ENCODE measurements at regions not wholly inside any gene's neighbourhood (a gene's known extent, or its start where the extent isn't known, plus 50 kb on each side); places are given as distances from the start of the nearest gene placed in this dataset.

DNA sequence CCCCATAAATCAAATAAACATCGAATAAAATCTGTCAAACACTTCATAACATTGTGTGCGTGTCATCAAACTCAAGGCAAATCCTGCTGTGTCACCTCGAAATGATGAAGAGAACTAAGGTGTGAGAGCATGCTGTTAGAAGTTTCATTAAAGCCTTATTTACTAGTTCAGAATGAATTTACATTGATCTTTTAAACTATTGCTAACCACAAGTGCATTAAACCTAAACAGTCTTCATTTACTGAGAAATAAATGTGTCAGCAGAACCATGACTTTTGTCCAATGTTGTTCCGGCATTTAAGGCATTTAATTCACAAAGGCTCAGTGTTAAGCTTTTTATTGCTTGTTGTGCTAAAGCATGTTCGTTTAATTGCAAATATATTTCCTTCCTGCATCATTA is 474.4 kb downstream of the SETD4 start:
- Histone ChIP-seq H3K27ac (ENCODE audit: low read depth in 1 of 2, low read length in 2 of 2) (no peak overlapping the region), H3K9ac (ENCODE audit: insufficient read depth, low read length, poor library complexity, severe bottlenecking) (no peak overlapping the region), H3K9me3 (replicated peaks in 1 of 2; ENCODE audit: control insufficient read depth in 1 of 2, insufficient read depth in 1 of 2, low read length in 2 of 2) (no peaks in the 10 kb centered on the region), H3K36me3 (replicated peaks in 1 of 2; ENCODE audit: control insufficient read depth in 1 of 2, insufficient read depth in 2 of 2, low read length in 2 of 2) (no peaks in the 10 kb centered on the region), H3K4me3 (replicated peaks in 1 of 3; ENCODE audit: low read depth in 2 of 3, low read length in 3 of 3) (no peak overlapping the region), H3K79me2 (ENCODE audit: insufficient read depth, low read length) (no peaks in the 10 kb centered on the region), H3K4me2 (replicated peaks; ENCODE audit: extremely low read depth, low read length, poor library complexity, severe bottlenecking) (no peak overlapping the region), H4K20me1 (ENCODE audit: insufficient read depth, low read length) (no peaks in the 10 kb centered on the region), H3K27me3 (ENCODE audit: control insufficient read depth in 2 of 2, insufficient read depth in 2 of 2, low read length in 2 of 2) (no peaks in the 10 kb centered on the region), H3K4me1 (ENCODE audit: control insufficient read depth in 1 of 2, insufficient read depth in 2 of 2, low read length in 2 of 2) (no peaks in the 10 kb centered on the region), H2AFZ (ENCODE audit: insufficient read depth, low read depth, low read length, poor library complexity, severe bottlenecking) (no peak overlapping the region)
- no peak overlapping the region for H3K4me3 Mint-ChIP-seq
- TF ChIP-seq, protein P1, sequence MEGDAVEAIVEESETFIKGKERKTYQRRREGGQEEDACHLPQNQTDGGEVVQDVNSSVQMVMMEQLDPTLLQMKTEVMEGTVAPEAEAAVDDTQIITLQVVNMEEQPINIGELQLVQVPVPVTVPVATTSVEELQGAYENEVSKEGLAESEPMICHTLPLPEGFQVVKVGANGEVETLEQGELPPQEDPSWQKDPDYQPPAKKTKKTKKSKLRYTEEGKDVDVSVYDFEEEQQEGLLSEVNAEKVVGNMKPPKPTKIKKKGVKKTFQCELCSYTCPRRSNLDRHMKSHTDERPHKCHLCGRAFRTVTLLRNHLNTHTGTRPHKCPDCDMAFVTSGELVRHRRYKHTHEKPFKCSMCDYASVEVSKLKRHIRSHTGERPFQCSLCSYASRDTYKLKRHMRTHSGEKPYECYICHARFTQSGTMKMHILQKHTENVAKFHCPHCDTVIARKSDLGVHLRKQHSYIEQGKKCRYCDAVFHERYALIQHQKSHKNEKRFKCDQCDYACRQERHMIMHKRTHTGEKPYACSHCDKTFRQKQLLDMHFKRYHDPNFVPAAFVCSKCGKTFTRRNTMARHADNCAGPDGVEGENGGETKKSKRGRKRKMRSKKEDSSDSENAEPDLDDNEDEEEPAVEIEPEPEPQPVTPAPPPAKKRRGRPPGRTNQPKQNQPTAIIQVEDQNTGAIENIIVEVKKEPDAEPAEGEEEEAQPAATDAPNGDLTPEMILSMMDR (IDR thresholded peaks at IDR 0.05) = no peak
- no peak overlapping the region for H3K27ac Mint-ChIP-seq
- H3K36me3 Mint-ChIP-seq = no peaks in the 10 kb centered on the region
- H3K9me3 Mint-ChIP-seq = peaks cover 0 to 4% (median 1%) of the 10 kb centered on the region in 7 donors
- peaks cover 11% of the 10 kb centered on the region for H3K4me1 Mint-ChIP-seq
- intact Hi-C loops (cut with micrococcal nuclease) = no loop called here
- DNase-seq = no peak
- no CpG with 5 or more reads among the region's 5 CpGs for WGBS (ENCODE audit: insufficient coverage)
- H3K27me3 Mint-ChIP-seq (ENCODE audit: low read depth in 3 of 3) = peaks cover 0 to 2% (median 0%) of the 10 kb centered on the region in 3 donors

DNA sequence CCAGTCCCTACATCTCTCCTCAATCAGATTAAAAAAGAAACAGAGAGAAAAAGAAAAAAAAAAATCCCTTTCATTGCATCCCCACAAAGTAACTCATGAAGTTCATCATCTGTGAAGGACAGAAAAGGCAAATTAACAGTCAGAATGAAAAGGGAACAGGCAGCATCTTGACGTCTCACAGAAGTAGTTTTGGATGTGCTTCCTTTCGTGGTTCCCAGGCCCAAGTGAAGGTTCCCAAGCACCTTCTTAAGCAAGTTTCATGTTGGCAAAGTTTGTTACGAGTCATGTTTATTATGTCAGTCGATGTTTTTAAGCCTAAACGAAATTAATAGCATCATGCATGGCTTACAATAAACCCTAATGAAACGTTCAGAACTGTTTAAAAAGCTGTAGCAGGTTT is 475.2 kb downstream of the SETD4 start:
- Histone ChIP-seq H3K9ac (ENCODE audit: insufficient read depth, low read length, poor library complexity, severe bottlenecking) (no peak overlapping the region), H3K36me3 (replicated peaks in 1 of 2; ENCODE audit: control insufficient read depth in 1 of 2, insufficient read depth in 2 of 2, low read length in 2 of 2) (no peaks in the 10 kb centered on the region), H3K79me2 (ENCODE audit: insufficient read depth, low read length) (no peaks in the 10 kb centered on the region), H3K4me2 (replicated peaks; ENCODE audit: extremely low read depth, low read length, poor library complexity, severe bottlenecking) (no peak overlapping the region), H3K27me3 (ENCODE audit: control insufficient read depth in 2 of 2, insufficient read depth in 2 of 2, low read length in 2 of 2) (no peaks in the 10 kb centered on the region), H2AFZ (ENCODE audit: insufficient read depth, low read depth, low read length, poor library complexity, severe bottlenecking) (no peak overlapping the region), H3K4me3 (replicated peaks in 1 of 3; ENCODE audit: low read depth in 2 of 3, low read length in 3 of 3) (no peak overlapping the region), H3K27ac (ENCODE audit: low read depth in 1 of 2, low read length in 2 of 2) (no peak overlapping the region), H3K4me1 (ENCODE audit: control insufficient read depth in 1 of 2, insufficient read depth in 2 of 2, low read length in 2 of 2) (no peaks in the 10 kb centered on the region), H4K20me1 (ENCODE audit: insufficient read depth, low read length) (no peaks in the 10 kb centered on the region), H3K9me3 (replicated peaks in 1 of 2; ENCODE audit: control insufficient read depth in 1 of 2, insufficient read depth in 1 of 2, low read length in 2 of 2) (no peaks in the 10 kb centered on the region)
- TF ChIP-seq, protein P1 (IDR thresholded peaks at IDR 0.05) = no peak
- no peak for DNase-seq
- H3K9me3 Mint-ChIP-seq = peaks cover 0 to 2% (median under 1%) of the 10 kb centered on the region in 7 donors
- H3K4me1 Mint-ChIP-seq = peaks cover 11% of the 10 kb centered on the region
- 10% methylated on average over 2 of the region's 6 CpGs for WGBS (ENCODE audit: insufficient coverage)
- H3K36me3 Mint-ChIP-seq = no peaks in the 10 kb centered on the region
- no peak overlapping the region for H3K4me3 Mint-ChIP-seq
- H3K27ac Mint-ChIP-seq = no peak overlapping the region
- intact Hi-C loops (cut with micrococcal nuclease) = no loop called here
- peaks cover 0 to under 1% (median 0%) of the 10 kb centered on the region in 3 donors for H3K27me3 Mint-ChIP-seq (ENCODE audit: low read depth in 3 of 3)

Data from CD14-positive monocyte (primary cell).